SK-N-SH (cell line): ENCODE measurements at regions not wholly inside any gene's neighbourhood (a gene's known extent, or its start where the extent isn't known, plus 50 kb on each side); places are given as distances from the start of the nearest gene placed in this dataset.

ENCODE experiments used
- CTCF ChIP-seq: fragments of 200-600 bp; sonication (generic); IDR thresholded peaks from 2 replicates; pipeline ENCODE4 v1.6.1; 2017; ENCODE audit warnings: antibody characterized with exemption, mild to moderate bottlenecking, moderate library complexity
- IRF3 ChIP-seq: fragments of 150-350 bp; IDR thresholded peaks from 2 replicates; pipeline ENCODE4 v1.6.1; 2016; ENCODE audit warnings: mild to moderate bottlenecking, low read depth, low read length
- JUND ChIP-seq: IDR thresholded peaks from 2 replicates; pipeline ENCODE4 v1.4.0; 2012
- MAX ChIP-seq: IDR thresholded peaks from 2 replicates; pipeline ENCODE4 v1.4.0; 2012; ENCODE audit warnings: low read depth
- MXI1 ChIP-seq: IDR thresholded peaks from 2 replicates; pipeline ENCODE4 v1.6.1; 2012; ENCODE audit warnings: mild to moderate bottlenecking, low read depth, low read length, improper control_type of control experiment
- POLR2AphosphoS5 ChIP-seq: IDR thresholded peaks from 2 replicates; pipeline ENCODE4 v1.6.1; 2012; ENCODE audit warnings: low read depth, low read length
- RXRA ChIP-seq: IDR thresholded peaks from 2 replicates; pipeline ENCODE4 v1.4.0; 2012; ENCODE audit warnings: low read depth, mild to moderate bottlenecking, borderline replicate concordance

- TF ChIP-seq JUND (no peak), CTCF (no peak), RXRA (no peak), POLR2AphosphoS5 (no peak), MXI1 (no peak), IRF3 (no peak), MAX (no peak)
These were observed 54.8 kb upstream of the DCLK2 start for GRCh38 chr4:150023489-150023888.
